HEK293T (cell line): ENCODE measurements at regions not wholly inside any gene's neighbourhood (a gene's known extent, or its start where the extent isn't known, plus 50 kb on each side); places are given as distances from the start of the nearest gene placed in this dataset.

Experiments used
- ARNT ChIP-seq: fragments of 450-650 bp; IDR thresholded peaks from 2 replicates; pipeline ENCODE4 v1.6.1; 2017; ENCODE audit warnings: mild to moderate bottlenecking
- CTBP1 ChIP-seq: fragments of 450-650 bp; IDR thresholded peaks from 2 replicates; pipeline ENCODE4 v1.6.1; 2016; ENCODE audit warnings: borderline replicate concordance
- ELF4 ChIP-seq: fragments of 450-650 bp; IDR thresholded peaks from 2 replicates; pipeline ENCODE4 v1.6.1; 2017; ENCODE audit warnings: antibody characterized with exemption
- FOXA1 ChIP-seq: fragments of 450-650 bp; IDR thresholded peaks from 2 replicates; pipeline ENCODE4 v1.6.1; 2016; ENCODE audit warnings: mild to moderate bottlenecking
- FOXK2 ChIP-seq: fragments of 450-650 bp; IDR thresholded peaks from 2 replicates; pipeline ENCODE4 v1.6.1; 2016; ENCODE audit warnings: mild to moderate bottlenecking
- FOXM1 ChIP-seq: fragments of 450-650 bp; IDR thresholded peaks from 2 replicates; pipeline ENCODE4 v1.6.1; 2017; ENCODE audit warnings: mild to moderate bottlenecking, borderline replicate concordance
- TARDBP ChIP-seq: fragments of 450-650 bp; IDR thresholded peaks from 2 replicates; pipeline ENCODE4 v1.6.1; 2016
- ZNF384 ChIP-seq: fragments of 450-650 bp; IDR thresholded peaks from 2 replicates; pipeline ENCODE4 v1.6.1; 2016
- TF ChIP-seq, protein P1 (sequence below): fragments of 450-650 bp; IDR thresholded peaks from 2 replicates; pipeline ENCODE4 v1.6.1; 2016

DNA sequence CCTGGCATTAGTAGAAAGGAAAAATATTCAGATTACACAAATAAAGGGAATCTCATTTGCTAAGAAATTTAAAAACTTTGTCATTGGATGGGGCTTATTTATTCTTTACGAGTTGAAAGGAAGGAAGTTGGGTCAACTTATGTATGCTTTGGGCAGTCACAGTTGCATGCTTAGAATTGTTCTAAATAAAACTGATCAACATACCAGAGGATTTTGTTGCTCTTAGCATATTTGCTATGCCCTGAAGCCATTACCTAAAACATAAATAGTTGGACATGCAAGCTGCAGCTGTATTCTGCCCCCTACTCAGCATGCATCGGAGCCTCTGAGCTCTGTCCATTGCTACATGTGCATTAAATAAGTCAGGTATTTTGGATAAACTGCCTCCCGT is 172.7 kb upstream of the MEF2C start:
- no peak for TF ChIP-seq ZNF384
- no peak for TF ChIP-seq ELF4
- no peak for TF ChIP-seq FOXA1
- TF ChIP-seq, protein P1, sequence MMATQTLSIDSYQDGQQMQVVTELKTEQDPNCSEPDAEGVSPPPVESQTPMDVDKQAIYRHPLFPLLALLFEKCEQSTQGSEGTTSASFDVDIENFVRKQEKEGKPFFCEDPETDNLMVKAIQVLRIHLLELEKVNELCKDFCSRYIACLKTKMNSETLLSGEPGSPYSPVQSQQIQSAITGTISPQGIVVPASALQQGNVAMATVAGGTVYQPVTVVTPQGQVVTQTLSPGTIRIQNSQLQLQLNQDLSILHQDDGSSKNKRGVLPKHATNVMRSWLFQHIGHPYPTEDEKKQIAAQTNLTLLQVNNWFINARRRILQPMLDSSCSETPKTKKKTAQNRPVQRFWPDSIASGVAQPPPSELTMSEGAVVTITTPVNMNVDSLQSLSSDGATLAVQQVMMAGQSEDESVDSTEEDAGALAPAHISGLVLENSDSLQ: no peak
- no peak for TF ChIP-seq TARDBP
- TF ChIP-seq FOXM1: no peak
- no peak for TF ChIP-seq CTBP1
- no peak for TF ChIP-seq FOXK2
- TF ChIP-seq ARNT: no peak
